ENCODE measurements at regions not wholly inside any gene's neighbourhood (a gene's known extent, or its start where the extent isn't known, plus 50 kb on each side); places are given as distances from the start of the nearest gene placed in this dataset.

DNA sequence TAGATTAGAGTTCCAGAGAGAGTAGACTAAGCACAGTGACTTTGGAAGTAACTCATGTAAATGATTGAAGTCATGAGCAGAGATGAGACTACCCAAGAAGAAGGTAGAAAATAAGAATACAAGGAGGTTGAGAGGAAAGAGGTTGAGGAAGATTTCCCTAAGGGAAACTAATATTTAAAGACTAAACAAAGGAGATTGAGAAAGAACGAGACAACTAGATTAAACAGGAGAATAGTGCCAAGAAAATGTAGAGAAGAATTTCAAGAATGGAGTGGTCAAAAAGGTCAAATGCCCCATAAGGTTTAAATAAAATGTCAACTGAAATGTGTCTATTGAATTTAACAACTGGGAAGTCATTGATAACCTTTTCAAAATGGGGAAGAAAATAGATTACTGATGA is 59.0 kb downstream of the RPS29 start:
- TF ChIP-seq ZFX (IDR thresholded peaks at IDR 0.05; ENCODE audit: borderline replicate concordance): no peak
- TF ChIP-seq, protein P1, sequence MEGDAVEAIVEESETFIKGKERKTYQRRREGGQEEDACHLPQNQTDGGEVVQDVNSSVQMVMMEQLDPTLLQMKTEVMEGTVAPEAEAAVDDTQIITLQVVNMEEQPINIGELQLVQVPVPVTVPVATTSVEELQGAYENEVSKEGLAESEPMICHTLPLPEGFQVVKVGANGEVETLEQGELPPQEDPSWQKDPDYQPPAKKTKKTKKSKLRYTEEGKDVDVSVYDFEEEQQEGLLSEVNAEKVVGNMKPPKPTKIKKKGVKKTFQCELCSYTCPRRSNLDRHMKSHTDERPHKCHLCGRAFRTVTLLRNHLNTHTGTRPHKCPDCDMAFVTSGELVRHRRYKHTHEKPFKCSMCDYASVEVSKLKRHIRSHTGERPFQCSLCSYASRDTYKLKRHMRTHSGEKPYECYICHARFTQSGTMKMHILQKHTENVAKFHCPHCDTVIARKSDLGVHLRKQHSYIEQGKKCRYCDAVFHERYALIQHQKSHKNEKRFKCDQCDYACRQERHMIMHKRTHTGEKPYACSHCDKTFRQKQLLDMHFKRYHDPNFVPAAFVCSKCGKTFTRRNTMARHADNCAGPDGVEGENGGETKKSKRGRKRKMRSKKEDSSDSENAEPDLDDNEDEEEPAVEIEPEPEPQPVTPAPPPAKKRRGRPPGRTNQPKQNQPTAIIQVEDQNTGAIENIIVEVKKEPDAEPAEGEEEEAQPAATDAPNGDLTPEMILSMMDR (IDR thresholded peaks at IDR 0.05): no peak
- no peak overlapping the region for H3K27ac ChIP-seq

DNA sequence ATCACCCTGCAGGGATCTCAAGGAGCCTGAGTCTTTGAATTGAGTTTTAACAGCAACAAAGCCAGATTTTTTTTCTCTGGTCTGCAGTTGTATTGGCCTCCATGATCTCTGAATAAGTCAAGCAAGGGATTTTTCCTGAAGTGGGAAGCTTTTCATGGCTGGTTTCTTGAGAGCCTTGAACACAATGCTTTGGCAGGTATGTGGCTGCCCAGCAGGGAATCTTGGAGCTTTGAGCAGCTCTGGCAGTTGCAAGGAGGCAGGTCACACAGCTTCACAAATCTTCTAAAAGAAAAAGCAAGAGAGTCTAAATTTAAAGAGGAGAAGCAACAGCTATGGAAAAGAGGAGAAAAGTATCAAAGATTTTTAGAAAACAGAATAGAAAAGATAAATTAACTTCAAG is 60.1 kb downstream of the RPS29 start:
- TF ChIP-seq ZFX (IDR thresholded peaks at IDR 0.05; ENCODE audit: borderline replicate concordance): no peak
- TF ChIP-seq, protein P1 (IDR thresholded peaks at IDR 0.05): no peak

DNA sequence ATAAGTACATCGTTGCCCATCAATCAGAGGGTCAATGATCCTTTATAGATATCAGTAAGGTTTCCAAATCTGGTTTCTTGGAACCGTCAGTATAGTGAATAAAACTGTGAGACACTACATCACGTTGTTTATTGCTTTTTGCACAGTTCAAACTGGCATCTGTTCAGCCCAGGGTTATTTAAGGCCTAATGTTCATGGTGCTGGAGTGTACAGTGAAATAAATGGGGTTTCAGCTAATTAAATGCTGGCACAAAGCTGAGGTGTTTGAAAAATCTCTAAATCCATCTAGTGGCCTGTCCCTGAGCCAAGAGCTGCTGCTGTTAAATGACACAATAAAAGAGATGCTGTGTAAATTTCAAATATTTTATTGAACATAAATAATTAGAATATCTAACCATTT is 69.9 kb downstream of the RPS29 start:
- TF ChIP-seq, protein P1 (IDR thresholded peaks at IDR 0.05): no peak
- no peak for TF ChIP-seq ZFX (IDR thresholded peaks at IDR 0.05; ENCODE audit: borderline replicate concordance)
- no peak overlapping the region for H3K27ac ChIP-seq

More for the DNA sequence above, 60.1 kb downstream of the RPS29 start:
- no peak overlapping the region for H3K27ac ChIP-seq

DNA sequence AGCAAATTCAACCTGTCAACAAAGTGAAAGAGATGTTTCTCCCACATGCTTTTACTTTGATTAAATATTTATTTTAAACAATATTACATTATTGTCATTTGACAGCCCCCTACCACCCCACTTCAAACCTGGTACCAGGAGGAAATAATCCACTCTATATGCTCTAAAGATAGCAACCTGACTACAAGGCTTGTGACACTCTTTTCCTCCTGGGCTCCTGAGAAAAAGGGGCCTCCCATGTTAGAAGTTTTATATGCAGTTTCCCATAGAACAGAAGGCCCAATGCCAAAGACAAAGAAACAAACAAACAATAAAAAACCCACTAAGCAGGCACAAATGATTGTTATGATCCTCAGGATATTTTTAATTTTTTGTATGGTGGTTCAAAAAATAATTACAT is 73.6 kb downstream of the RPS29 start:
- no peak for TF ChIP-seq ZFX (IDR thresholded peaks at IDR 0.05; ENCODE audit: borderline replicate concordance)
- TF ChIP-seq, protein P1 (IDR thresholded peaks at IDR 0.05): no peak
- H3K27ac ChIP-seq: no peak overlapping the region

DNA sequence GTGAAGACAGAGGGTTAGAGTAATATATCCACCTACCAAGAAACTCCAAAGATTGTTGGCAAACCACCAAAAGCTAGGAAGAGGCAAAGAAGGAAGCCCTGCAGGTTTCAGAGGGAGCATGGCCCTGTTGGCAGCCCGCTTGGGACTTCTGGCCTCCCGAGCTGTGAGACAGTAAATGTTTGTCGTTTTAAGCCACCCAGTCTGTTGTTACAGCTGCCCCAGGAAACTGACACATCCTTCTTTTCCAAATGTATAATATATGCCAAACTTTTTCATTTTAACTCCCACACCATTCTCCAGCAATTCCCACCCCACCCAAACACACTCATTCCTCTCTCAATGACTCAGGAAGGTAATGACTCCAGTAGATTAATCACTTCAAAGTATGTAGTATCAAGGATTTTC is 74.0 kb downstream of the RPS29 start:
- no peak for TF ChIP-seq ZFX (IDR thresholded peaks at IDR 0.05; ENCODE audit: borderline replicate concordance)
- TF ChIP-seq, protein P1 (IDR thresholded peaks at IDR 0.05): no peak
- H3K27ac ChIP-seq: no peak overlapping the region

DNA sequence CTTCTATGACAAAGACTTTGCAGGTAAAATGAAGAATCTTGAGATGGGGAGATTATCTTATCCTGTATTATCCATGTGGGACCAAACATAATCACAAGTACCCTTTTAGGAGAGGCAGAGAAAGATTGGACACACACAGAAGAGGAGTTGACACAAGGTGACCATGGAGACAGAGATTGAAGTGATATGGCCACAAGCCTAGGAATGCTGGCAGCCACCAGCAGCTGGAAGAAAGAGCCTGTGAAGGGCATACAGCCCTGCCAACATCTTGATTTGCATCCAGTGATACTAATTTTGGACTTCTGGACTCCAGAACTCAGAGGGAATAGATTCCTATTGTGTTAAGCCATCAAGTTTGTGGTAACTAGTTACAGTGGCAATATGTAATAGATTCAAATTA is 78.1 kb downstream of the RPS29 start:
- TF ChIP-seq ZFX (IDR thresholded peaks at IDR 0.05; ENCODE audit: borderline replicate concordance): no peak
- TF ChIP-seq, protein P1 (IDR thresholded peaks at IDR 0.05): no peak

DNA sequence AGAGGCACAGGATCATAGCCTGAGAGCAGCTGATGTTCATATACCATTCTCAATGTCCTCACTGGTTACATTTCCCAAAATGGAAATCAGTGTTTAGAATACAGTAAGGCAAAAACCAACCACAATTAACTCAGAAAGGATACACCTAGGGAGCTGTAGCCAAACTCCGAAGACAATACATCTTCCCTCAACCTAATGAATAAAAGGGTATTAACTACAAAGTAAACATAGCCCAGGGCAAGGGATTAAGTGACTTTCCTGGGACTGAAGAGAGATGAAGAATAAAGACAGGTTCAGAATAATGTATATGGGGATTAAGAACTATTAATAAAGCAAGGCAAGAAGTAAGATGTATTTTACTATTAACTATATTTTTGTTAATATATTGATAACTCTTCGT is 79.5 kb downstream of the RPS29 start:
- TF ChIP-seq, protein P1 (IDR thresholded peaks at IDR 0.05): no peak
- no peak for TF ChIP-seq ZFX (IDR thresholded peaks at IDR 0.05; ENCODE audit: borderline replicate concordance)
- H3K27ac ChIP-seq: no peak overlapping the region

More for the DNA sequence above, 78.1 kb downstream of the RPS29 start:
- no peak overlapping the region for H3K27ac ChIP-seq

Data from 22Rv1 (cell line).